ENCODE measurements at regions not wholly inside any gene's neighbourhood (a gene's known extent, or its start where the extent isn't known, plus 50 kb on each side); places are given as distances from the start of the nearest gene placed in this dataset.
"Not testable (repeated sequence)": the region's sequence is repeated elsewhere in the genome, so short reads cannot be mapped to it uniquely, and the experiment has no call there.

DNA sequence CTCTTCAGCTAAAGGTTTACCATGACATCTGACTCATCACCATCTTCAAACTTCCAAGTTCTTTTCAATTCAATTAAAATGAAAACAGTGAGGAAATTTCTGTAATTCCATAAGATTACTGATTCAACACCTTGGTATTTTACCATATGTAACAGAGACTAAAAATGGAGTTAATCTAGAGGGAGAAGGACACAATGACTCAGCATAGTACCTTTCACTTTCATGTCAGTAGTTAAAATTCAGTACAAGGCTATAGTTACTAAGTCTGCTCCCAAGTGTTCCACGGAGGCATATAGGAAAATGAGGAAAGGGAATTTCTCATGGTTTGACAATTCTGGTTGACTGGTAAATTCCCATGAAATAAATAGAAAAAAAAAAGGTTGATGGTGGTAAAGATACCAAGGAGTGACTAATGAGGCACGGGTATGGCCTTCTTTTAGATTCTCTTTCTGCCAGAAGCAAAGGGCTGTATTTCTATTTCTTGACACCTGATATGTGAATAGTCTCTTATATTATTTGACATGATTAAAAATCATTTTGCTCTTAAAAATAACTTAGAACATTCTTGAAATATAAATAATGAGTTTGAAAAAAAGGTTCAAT is 526.7 kb upstream of the ADGRB3 start:
- H3K27ac Mint-ChIP-seq: no peak overlapping the region
- H3K36me3 Mint-ChIP-seq (ENCODE audit: low read depth): no peaks in the 10 kb centered on the region
- no peaks in the 10 kb centered on the region for H3K4me1 Mint-ChIP-seq (ENCODE audit: low read depth)
- H3K27me3 Mint-ChIP-seq (ENCODE audit: low read depth): no peaks in the 10 kb centered on the region
- DNase-seq (ENCODE audit: low spot score): no peak
- peaks cover 10% of the 10 kb centered on the region for H3K9me3 Mint-ChIP-seq
- intact Hi-C loops (cut with micrococcal nuclease): no loop called here
- H3K4me3 Mint-ChIP-seq (ENCODE audit: low read depth): no peak overlapping the region

DNA sequence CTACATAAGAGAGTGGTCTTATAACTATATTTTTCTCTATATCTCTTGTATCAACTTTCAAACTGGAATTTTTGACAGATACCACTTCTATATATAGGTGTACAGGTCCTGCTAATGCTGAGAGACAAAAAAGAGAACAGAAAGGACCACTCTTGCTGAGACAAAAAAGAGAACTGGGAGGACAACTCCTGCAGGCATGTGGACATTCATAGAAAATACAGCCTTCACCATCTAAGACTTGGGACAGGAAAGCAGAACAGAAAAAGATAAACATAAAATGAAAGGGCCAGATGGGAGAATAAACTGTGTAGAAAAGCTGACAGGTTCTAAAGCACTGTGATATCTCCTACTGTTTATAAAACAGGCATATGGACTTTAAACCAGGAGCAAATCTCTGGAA is 541.0 kb upstream of the ADGRB3 start:
- Mint-ChIP-seq H3K27me3 (ENCODE audit: low read depth) (no peaks in the 10 kb centered on the region), H3K27ac (no peak overlapping the region), H3K4me3 (ENCODE audit: low read depth) (no peak overlapping the region), H3K36me3 (ENCODE audit: low read depth) (no peaks in the 10 kb centered on the region), H3K4me1 (ENCODE audit: low read depth) (no peaks in the 10 kb centered on the region), H3K9me3 (no peaks in the 10 kb centered on the region)
- intact Hi-C loops (cut with micrococcal nuclease): no loop called here
- no peak for DNase-seq (ENCODE audit: low spot score)

DNA sequence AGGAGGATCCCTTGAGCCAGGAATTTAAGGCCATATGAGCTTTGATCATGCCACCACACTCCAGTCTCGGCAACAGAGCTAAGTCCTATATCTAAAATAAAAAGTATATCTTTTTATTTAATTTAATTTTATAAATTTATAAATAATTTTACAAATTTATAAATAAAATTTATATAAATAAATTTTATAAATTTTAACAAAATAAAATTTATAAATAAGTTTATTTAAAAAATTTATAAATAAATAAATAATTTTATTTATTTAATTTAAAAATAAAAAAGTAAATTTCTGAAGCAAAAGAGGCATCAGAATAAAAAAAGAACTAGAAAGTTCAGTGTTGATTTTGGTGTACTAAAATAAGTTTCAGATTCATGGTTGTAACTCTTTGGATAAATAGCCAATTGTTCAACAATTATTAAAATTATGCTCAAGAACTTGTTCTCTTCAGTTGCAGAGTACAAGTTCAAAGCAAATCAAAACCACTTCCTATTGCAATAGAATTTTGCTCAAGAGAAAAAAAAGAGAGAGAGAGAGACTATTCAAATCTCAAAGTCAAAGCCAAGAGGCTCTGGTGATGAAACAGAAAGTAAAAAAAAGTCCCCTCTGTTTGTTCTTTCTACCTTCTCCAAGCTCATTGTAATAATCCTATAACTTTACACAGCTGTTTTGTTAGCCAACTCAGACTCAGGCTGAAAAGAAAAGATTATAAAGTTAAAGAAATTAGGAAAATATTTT is 547.5 kb upstream of the ADGRB3 start:
- Mint-ChIP-seq H3K9me3 (peaks cover 4% of the 10 kb centered on the region), H3K4me1 (ENCODE audit: low read depth) (no peaks in the 10 kb centered on the region), H3K36me3 (ENCODE audit: low read depth) (no peaks in the 10 kb centered on the region), H3K27ac (no peak overlapping the region), H3K27me3 (ENCODE audit: low read depth) (no peaks in the 10 kb centered on the region), H3K4me3 (ENCODE audit: low read depth) (no peak overlapping the region)
- no peak for DNase-seq (ENCODE audit: low spot score)
- intact Hi-C loops (cut with micrococcal nuclease): no loop called here

DNA sequence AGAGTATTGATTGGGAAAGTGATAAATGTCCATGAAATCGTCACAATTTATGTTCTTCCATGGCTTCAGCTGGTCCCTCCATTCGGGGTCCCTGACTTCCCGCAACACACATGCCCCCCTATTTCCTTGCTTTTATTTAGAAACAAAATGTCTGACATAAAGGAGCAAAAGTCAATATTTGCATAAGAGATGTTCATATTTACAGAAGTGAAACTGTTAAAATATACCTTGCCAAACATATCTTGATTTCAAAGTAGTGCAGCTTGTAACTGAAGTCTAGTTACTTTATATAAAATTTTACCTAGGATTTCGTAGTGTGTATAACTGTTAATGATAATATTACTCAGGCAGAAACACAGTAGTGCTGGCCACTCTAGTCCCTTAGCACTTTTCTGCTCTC is 548.9 kb upstream of the ADGRB3 start:
- Mint-ChIP-seq H3K27ac (no peak overlapping the region), H3K27me3 (ENCODE audit: low read depth) (no peaks in the 10 kb centered on the region), H3K4me3 (ENCODE audit: low read depth) (no peak overlapping the region), H3K4me1 (ENCODE audit: low read depth) (no peaks in the 10 kb centered on the region), H3K9me3 (peaks cover 8% of the 10 kb centered on the region), H3K36me3 (ENCODE audit: low read depth) (no peaks in the 10 kb centered on the region)
- DNase-seq (ENCODE audit: low spot score): no peak
- intact Hi-C loops (cut with micrococcal nuclease): no loop called here

DNA sequence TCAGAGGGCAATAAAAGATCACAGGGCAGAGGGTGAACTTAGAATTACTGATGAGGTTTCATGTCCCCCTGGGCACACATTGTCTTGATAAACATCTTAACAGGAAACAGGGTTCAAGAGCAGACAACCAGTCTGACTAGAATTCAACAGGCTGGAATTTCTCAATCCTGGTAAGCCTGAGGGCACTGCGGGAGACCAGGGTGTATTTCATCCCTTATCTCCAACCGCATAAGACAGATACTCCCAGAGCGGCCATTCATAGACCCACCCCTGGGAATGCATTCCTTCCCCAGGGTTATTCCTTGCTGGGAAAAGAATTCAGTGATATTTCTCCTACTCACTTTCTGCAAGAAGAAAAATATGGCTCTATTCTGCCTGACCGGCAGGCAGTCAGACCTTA is 549.5 kb upstream of the ADGRB3 start:
- DNase-seq (ENCODE audit: low spot score); H3K4me3 Mint-ChIP-seq (ENCODE audit: low read depth); H3K27ac Mint-ChIP-seq; intact Hi-C loops (cut with micrococcal nuclease); H3K9me3 Mint-ChIP-seq; H3K36me3 Mint-ChIP-seq (ENCODE audit: low read depth); H3K27me3 Mint-ChIP-seq (ENCODE audit: low read depth); H3K4me1 Mint-ChIP-seq (ENCODE audit: low read depth): not testable (repeated sequence)

DNA sequence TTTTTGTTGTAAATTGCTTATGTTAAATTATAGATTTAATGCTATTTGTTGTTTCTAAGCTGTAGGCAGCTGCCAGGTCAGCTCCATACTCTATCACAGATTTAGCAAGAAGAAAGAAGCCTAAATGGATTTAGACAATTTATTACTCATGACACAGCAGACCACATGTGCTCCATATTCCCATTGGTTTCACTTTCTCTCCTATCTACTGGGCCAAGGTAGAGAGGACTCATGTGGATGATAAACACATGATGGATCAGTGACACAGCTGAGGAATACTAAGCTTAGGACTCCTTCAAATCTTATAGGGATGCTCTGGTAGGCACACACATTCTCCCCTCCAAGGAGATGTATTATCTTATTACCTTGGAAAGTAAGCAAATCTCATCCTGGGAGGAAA is 553.0 kb upstream of the ADGRB3 start:
- intact Hi-C loops (cut with micrococcal nuclease): no loop called here
- Mint-ChIP-seq H3K4me1 (ENCODE audit: low read depth) (no peaks in the 10 kb centered on the region), H3K36me3 (ENCODE audit: low read depth) (no peaks in the 10 kb centered on the region), H3K27me3 (ENCODE audit: low read depth) (no peaks in the 10 kb centered on the region), H3K27ac (no peak overlapping the region), H3K4me3 (ENCODE audit: low read depth) (no peak overlapping the region), H3K9me3 (peaks cover 16% of the 10 kb centered on the region)
- no peak for DNase-seq (ENCODE audit: low spot score)

DNA sequence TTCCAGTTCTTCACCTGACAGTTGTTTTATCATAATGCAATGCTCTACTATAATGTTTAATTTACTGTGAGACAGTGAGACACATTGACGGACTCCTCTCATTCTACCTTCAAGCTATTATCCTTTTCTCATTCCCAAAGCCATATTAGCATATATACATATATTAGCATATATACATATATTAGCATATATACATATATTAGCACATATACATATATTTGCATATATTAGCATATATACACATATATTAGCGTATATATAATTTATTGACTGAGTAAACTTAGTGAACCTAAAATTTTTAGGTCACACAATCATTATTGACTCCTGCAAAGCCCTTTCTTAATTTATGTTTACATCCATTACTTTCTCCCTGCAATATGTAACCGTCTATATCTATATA is 555.0 kb upstream of the ADGRB3 start:
- intact Hi-C loops (cut with micrococcal nuclease): no loop called here
- Mint-ChIP-seq H3K27ac (no peak overlapping the region), H3K4me3 (ENCODE audit: low read depth) (no peak overlapping the region), H3K36me3 (ENCODE audit: low read depth) (no peaks in the 10 kb centered on the region), H3K27me3 (ENCODE audit: low read depth) (no peaks in the 10 kb centered on the region), H3K9me3 (peaks cover 16% of the 10 kb centered on the region), H3K4me1 (ENCODE audit: low read depth) (no peaks in the 10 kb centered on the region)
- DNase-seq (ENCODE audit: low spot score): no peak

DNA sequence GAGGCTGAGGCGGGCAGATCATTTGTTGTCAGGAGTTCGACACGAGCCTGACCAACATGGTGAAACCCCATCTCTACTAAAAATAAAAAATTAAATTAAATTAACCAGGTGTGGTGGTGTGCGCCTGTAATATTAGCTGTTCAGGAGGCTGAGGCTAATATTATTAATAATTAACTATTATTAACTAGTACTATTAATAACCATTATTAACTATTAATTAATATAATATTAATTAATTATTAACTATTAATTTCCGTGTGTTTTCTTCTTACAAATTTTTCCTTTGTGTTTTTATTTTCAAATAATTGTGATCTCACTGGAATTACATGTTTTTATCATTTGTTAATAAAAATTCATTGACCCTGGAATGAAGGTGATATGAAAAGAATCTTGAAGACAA is 557.4 kb upstream of the ADGRB3 start:
- H3K4me3 Mint-ChIP-seq (ENCODE audit: low read depth): no peak overlapping the region
- DNase-seq (ENCODE audit: low spot score): no peak
- H3K9me3 Mint-ChIP-seq: peaks cover 11% of the 10 kb centered on the region
- no peaks in the 10 kb centered on the region for H3K36me3 Mint-ChIP-seq (ENCODE audit: low read depth)
- H3K27ac Mint-ChIP-seq: no peak overlapping the region
- intact Hi-C loops (cut with micrococcal nuclease): no loop called here
- no peaks in the 10 kb centered on the region for H3K4me1 Mint-ChIP-seq (ENCODE audit: low read depth)
- no peaks in the 10 kb centered on the region for H3K27me3 Mint-ChIP-seq (ENCODE audit: low read depth)

DNA sequence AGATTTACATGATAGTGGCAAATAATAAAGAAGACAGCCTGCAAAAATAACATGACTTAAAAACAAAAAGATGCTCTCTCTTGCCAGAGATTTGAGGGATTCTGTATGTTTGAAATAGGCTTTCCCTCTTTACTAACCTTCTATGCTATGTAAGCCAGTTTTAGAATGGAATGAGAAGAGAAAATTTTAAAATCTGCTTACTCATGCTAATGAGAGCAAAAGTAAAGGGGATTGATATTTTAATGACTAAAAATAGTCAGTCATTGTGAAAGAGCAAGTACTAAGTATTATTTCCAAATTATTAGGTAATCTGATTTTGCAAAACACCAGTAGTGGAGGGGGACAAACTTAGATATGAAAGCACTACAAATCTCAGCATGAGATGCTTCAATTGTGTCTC is 563.3 kb upstream of the ADGRB3 start:
- H3K27ac Mint-ChIP-seq: no peak overlapping the region
- DNase-seq (ENCODE audit: low spot score): no peak
- H3K36me3 Mint-ChIP-seq (ENCODE audit: low read depth): no peaks in the 10 kb centered on the region
- H3K9me3 Mint-ChIP-seq: no peaks in the 10 kb centered on the region
- H3K4me1 Mint-ChIP-seq (ENCODE audit: low read depth): no peaks in the 10 kb centered on the region
- H3K4me3 Mint-ChIP-seq (ENCODE audit: low read depth): no peak overlapping the region
- H3K27me3 Mint-ChIP-seq (ENCODE audit: low read depth): no peaks in the 10 kb centered on the region
- intact Hi-C loops (cut with micrococcal nuclease): no loop called here

DNA sequence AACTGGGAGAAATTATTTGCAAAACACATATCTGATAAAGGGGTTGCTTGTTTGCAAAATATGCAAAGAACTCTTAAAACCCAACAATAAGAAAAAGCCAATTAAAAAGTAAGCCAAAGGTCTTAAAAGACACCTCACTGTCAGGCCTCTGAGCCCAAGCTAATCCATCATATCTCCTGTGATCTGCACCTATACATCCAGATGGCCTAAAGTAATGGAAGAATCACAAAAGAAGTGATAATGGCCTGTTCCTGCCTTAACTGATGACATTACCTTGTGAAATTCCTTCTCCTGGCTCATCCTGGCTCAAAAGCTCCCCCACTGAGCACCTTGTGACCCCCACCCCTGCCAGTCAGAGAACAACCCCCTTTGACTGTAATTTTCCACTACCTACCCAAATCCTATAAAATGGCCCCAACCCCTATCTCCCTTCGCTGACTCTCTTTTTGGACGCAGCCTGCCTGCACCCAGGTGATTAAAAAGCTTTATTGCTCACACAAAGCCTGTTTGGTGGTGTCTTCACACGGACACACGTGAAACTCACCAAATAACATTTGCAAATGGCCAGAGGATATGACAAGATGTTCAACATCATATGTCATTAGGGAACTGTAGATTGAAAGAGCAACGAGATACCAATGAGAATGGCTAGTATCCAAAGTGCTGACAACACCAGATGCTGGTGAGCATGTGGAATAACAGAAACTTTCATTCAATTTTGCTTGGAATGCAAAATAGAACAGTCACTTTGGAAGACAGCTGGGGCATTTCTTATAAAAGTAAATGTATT is 565.0 kb upstream of the ADGRB3 start:
- H3K27me3 Mint-ChIP-seq (ENCODE audit: low read depth): no peaks in the 10 kb centered on the region
- no peak for DNase-seq (ENCODE audit: low spot score)
- H3K9me3 Mint-ChIP-seq: peaks cover under 1% of the 10 kb centered on the region
- no peaks in the 10 kb centered on the region for H3K36me3 Mint-ChIP-seq (ENCODE audit: low read depth)
- no peak overlapping the region for H3K27ac Mint-ChIP-seq
- intact Hi-C loops (cut with micrococcal nuclease): no loop called here
- no peaks in the 10 kb centered on the region for H3K4me1 Mint-ChIP-seq (ENCODE audit: low read depth)
- H3K4me3 Mint-ChIP-seq (ENCODE audit: low read depth): no peak overlapping the region

DNA sequence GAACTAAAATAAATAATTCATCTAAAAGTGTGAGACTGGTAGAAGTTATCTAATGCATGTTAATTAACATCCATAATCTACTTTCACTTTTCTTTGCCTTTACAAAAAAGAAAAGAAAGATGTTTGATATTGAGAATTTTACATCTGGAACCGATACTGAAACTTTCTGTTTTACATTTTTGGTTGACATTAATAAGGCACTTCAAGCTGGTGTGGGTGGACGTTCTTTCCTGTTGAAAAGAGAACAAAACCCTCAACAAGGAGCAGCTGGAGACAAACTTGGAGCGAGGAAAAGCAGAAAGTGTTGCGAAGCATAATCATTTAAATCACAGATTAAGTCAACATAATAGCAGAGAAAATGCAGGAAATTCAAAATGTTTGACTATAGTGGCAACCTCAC is 575.2 kb upstream of the ADGRB3 start:
- H3K27ac Mint-ChIP-seq: no peak overlapping the region
- peaks cover 2% of the 10 kb centered on the region for H3K9me3 Mint-ChIP-seq
- no peaks in the 10 kb centered on the region for H3K4me1 Mint-ChIP-seq (ENCODE audit: low read depth)
- no peak overlapping the region for H3K4me3 Mint-ChIP-seq (ENCODE audit: low read depth)
- no peaks in the 10 kb centered on the region for H3K36me3 Mint-ChIP-seq (ENCODE audit: low read depth)
- intact Hi-C loops (cut with micrococcal nuclease): no loop called here
- DNase-seq (ENCODE audit: low spot score): no peak
- H3K27me3 Mint-ChIP-seq (ENCODE audit: low read depth): no peaks in the 10 kb centered on the region

DNA sequence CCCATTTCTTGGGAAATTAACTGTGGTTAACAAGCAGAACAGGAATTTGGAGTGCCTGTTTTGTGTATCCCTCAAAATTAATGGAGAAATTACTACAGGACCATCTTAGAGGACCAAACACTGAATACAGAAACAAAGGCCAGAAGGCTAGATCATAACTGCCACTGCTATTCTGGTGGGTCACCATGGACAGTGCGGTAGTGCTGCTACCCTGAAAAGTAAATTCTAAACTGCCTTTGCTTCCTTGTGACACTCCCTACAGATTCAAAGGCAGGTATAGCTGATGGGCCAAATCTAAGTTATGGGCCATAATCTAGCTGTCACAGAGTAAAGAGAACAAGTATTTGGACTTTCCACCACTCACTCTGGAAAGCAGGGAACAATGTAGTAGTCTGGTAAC is 575.8 kb upstream of the ADGRB3 start:
- Mint-ChIP-seq H3K36me3 (ENCODE audit: low read depth) (no peaks in the 10 kb centered on the region), H3K9me3 (peaks cover 4% of the 10 kb centered on the region), H3K4me3 (ENCODE audit: low read depth) (no peak overlapping the region), H3K27ac (no peak overlapping the region), H3K27me3 (ENCODE audit: low read depth) (no peaks in the 10 kb centered on the region), H3K4me1 (ENCODE audit: low read depth) (no peaks in the 10 kb centered on the region)
- no peak for DNase-seq (ENCODE audit: low spot score)
- intact Hi-C loops (cut with micrococcal nuclease): no loop called here

DNA sequence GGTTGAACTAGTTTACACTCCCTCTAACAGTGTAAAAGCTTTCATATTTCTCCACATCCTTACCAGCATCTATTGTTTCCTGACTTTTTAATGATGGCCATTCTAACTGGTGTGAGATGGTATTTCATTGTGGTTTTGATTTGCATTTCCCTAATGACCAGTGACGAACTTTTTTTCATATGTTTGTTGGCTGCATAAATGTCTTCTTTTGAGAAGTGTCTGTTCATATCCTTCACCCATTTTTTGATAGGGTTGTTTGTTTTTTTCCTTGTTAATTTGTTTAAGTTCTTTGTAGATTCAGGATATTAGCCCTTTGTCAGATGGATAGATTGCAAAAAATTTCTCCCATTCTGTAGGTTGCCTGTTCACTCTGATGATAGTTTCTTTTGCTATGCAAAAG is 578.5 kb upstream of the ADGRB3 start:
- H3K9me3 Mint-ChIP-seq: peaks cover 14% of the 10 kb centered on the region
- H3K27ac Mint-ChIP-seq; intact Hi-C loops (cut with micrococcal nuclease); H3K27me3 Mint-ChIP-seq (ENCODE audit: low read depth); H3K4me3 Mint-ChIP-seq (ENCODE audit: low read depth); H3K36me3 Mint-ChIP-seq (ENCODE audit: low read depth); H3K4me1 Mint-ChIP-seq (ENCODE audit: low read depth); DNase-seq (ENCODE audit: low spot score): not testable (repeated sequence)
